GM19397 (cell line): ENCODE measurements at regions not wholly inside any gene's neighbourhood (a gene's known extent, or its start where the extent isn't known, plus 50 kb on each side); places are given as distances from the start of the nearest gene placed in this dataset.

Source experiments
- ATAC-seq: cut with Tn5 transposase; IDR thresholded peaks from one replicate; pipeline ENCODE4 v1.9.1; 2021; ENCODE audit warnings: mild to moderate bottlenecking, moderate library complexity; ENCODE audit not compliant: unreplicated experiment

GRCh38 chr9:1946526-1947283 is 68.4 kb upstream of the SMARCA2 start:
- no peak for ATAC-seq

- ATAC-seq = no peak
These were observed 67.7 kb upstream of the SMARCA2 start for GRCh38 chr9:1947438-1947837.

- ATAC-seq = no peak
These were observed 66.6 kb upstream of the SMARCA2 start for GRCh38 chr9:1948541-1948940.

DNA sequence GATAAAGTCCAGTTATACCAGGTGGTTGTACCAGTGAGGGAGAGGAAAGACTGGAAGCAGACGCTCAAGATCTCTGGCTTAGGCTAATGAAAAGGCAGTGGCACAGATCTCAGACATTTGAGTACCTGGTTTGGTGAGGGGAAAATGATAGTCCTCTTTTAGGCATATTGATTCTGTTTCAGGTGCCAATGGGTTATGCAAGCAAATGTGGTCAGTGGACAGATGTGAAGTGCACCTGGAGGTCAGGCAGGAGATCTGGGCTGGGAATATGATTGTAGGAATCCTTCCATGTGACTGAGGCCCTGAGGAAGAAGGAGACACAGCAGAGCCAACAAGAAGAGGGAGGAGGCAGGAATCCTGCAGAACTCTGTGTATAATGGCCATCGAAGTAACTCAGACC is 63.7 kb upstream of the SMARCA2 start:
- no peak for ATAC-seq

GRCh38 chr9:1952001-1952400 is 63.1 kb upstream of the SMARCA2 start:
- ATAC-seq = no peak

DNA sequence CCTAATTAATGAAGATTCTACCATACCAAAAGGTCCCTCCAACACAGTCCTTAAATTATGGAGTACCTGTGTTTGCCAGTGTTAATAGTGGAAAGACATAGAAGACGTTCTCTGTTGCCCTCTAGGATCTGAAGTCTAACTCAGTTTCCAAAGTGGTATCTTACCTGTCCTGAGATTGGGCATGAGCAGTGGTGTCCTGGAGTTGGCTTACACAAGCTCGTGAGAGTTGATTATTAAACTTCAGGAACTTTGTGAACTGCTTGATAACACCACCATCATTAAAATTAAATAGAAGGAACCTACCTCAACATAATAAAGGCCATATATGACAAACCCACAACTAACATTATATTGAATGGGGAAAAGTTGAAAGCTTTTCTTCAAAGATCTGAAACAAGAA is 60.9 kb upstream of the SMARCA2 start:
- ATAC-seq = no peak

GRCh38 chr9:1956958-1957357 is 58.2 kb upstream of the SMARCA2 start:
- ATAC-seq = no peak

DNA sequence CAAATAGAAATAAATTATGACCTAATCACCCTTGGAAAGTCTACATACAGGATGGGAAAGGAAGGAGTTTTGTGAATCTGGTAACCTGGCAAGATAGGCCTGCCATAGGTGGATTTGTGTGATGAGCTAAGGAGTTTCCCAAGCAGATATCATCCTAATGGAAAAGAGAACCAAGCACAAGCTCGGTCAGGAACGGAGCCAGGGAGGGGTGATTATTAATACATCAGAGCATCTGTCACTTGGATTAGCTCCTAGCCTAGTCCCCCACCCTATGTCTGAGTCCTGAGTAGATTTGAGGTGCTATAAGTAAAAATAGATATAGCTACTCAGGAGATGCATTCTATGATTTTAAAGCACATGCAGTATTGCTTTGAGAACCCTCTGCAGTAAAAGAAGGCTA is 57.3 kb upstream of the SMARCA2 start:
- ATAC-seq = no peak

GRCh38 chr9:1959371-1959770 is 55.8 kb upstream of the SMARCA2 start:
- ATAC-seq = no peak

GRCh38 chr9:1960342-1961042 is 54.7 kb upstream of the SMARCA2 start:
- ATAC-seq = no peak

GRCh38 chr9:1962122-1962521 is 53.0 kb upstream of the SMARCA2 start:
- no peak for ATAC-seq

- ATAC-seq = no peak
These were observed 52.5 kb upstream of the SMARCA2 start for GRCh38 chr9:1962588-1963106.

DNA sequence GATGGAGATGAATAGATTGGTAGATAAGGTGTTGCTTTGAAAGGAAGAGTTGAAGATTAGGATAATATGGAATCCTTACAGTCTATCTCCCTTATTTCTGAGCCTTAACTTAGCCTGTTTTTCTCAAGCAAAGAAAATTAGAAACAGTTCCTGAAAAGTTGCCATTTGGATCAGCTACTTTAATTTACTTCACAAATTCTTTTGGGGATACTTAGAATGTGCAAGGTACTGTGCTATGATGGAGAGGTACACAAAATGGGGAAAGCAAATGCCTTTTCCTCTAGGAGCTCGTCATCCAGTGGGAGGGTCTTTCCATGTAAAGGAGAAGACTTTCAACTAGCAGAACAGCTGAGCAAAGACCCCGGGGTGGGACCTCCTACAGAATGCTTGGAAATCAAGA is 51.1 kb upstream of the SMARCA2 start:
- ATAC-seq = no peak
